Lower lobe of right lung (tissue), 2 donors: ENCODE measurements at regions not wholly inside any gene's neighbourhood (a gene's known extent, or its start where the extent isn't known, plus 50 kb on each side); places are given as distances from the start of the nearest gene placed in this dataset.

Source experiments
- ATAC-seq, 2 donors: fragments of 200-7000 bp; cut with Tn5 transposase; one replicate each; pipeline ENCODE4 v1.9.1; 2020 to 2022; ENCODE audit warnings: mild to moderate bottlenecking in 2 of 2, moderate library complexity in 2 of 2
- DNase-seq: peaks from one replicate; pipeline ENCODE4 v3.0.0-alpha.2; 2020
- H3K27ac ChIP-seq: fragments of 200-600 bp; one replicate; pipeline ENCODE4 v1.8.0; 2022
- H3K27me3 ChIP-seq: fragments of 200-600 bp; one replicate; pipeline ENCODE4 v1.8.0; 2022; ENCODE audit warnings: low read depth
- H3K36me3 ChIP-seq: fragments of 200-600 bp; one replicate; pipeline ENCODE4 v1.8.0; 2022; ENCODE audit warnings: mild to moderate bottlenecking
- H3K4me1 ChIP-seq: fragments of 200-600 bp; one replicate; pipeline ENCODE4 v1.8.0; 2022
- H3K4me3 ChIP-seq: fragments of 200-600 bp; one replicate; pipeline ENCODE4 v1.8.0; 2022; ENCODE audit warnings: mild to moderate bottlenecking
- H3K9me3 ChIP-seq: fragments of 200-600 bp; one replicate; pipeline ENCODE4 v1.8.0; 2022
- CTCF ChIP-seq: fragments of 200-600 bp; IDR thresholded peaks from one replicate; pipeline ENCODE4 v1.8.0; 2022; ENCODE audit warnings: antibody characterized with exemption, mild to moderate bottlenecking
- intact Hi-C: fragments of 100-400 bp; cut with DNase I; formaldehyde crosslinking; loops from one replicate; pipeline ENCODE4 v1.11.0; 2022
- donor health status: DM: no; HTN: yes; CAD: no; lungs with severe emphysema.

DNA sequence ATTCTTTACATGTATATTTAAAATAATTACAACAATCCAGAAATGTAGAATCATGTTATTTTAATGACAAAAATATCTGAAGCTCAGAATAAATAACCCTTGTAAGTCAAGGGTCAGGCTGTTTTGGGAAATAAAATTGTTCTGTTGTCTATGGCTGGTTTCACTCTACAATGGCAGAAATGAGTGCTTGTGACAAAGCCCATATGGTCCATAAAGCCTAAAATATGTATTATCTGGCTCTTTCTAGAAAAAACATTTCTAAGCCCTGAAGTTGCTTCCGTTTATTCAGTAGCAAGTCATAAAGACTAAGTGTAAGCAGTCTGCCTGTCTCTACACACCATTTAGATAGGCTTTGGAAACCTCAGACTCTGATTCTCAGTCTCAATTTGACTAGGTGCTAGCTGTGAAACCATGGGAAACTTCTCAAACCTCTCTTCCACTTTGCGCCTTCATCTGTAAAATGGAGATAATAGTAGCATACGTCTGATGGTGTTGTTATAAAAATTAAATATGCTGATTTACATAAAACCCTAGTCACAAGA, 365.7 kb upstream of the CA10 start:
- Histone ChIP-seq H3K27me3 (no peaks in the 10 kb centered on the region), H3K27ac (no peak overlapping the region), H3K4me1 (no peaks in the 10 kb centered on the region), H3K36me3 (no peaks in the 10 kb centered on the region), H3K4me3 (no peak overlapping the region), H3K9me3 (no peaks in the 10 kb centered on the region)
- TF ChIP-seq CTCF: no peak
- DNase-seq: no peak
- intact Hi-C loops: no loop called here
- no peak for ATAC-seq

DNA sequence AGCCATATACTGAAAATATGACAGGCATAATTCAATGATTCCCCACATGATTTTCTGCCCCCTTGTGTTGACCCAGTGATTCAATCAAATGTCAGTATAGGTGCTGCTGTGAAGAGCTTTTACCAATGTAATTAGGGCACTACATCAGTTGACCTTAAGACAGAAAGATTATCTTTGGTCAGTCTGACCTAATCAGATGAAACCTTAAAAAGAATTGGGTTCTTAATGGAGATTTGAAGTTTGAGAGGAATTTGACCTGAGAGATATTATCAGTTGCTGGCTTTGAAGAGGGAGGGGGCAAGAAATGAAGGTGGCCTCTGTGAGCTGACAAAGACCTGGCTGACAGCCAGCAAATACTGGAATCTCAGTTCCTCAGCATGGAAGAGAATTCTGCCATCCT, 358.7 kb upstream of the CA10 start:
- no peaks in the 10 kb centered on the region for H3K4me1 ChIP-seq
- TF ChIP-seq CTCF: no peak
- H3K27ac ChIP-seq: no peak overlapping the region
- no peak overlapping the region for H3K4me3 ChIP-seq
- intact Hi-C loops: no loop called here
- no peaks in the 10 kb centered on the region for H3K36me3 ChIP-seq
- H3K9me3 ChIP-seq: no peaks in the 10 kb centered on the region
- ATAC-seq: no peak
- no peak for DNase-seq
- no peaks in the 10 kb centered on the region for H3K27me3 ChIP-seq

- no peak overlapping the region for H3K4me3 ChIP-seq
- H3K36me3 ChIP-seq: no peaks in the 10 kb centered on the region
- H3K9me3 ChIP-seq: no peaks in the 10 kb centered on the region
- no peaks in the 10 kb centered on the region for H3K27me3 ChIP-seq
- no peak for DNase-seq
- H3K27ac ChIP-seq: no peak overlapping the region
- intact Hi-C loops: no loop called here
- TF ChIP-seq CTCF: no peak
- ATAC-seq: no peak
- no peaks in the 10 kb centered on the region for H3K4me1 ChIP-seq
Observed at GRCh38 chr17:52515927-52516326, 357.4 kb upstream of the CA10 start.

DNA sequence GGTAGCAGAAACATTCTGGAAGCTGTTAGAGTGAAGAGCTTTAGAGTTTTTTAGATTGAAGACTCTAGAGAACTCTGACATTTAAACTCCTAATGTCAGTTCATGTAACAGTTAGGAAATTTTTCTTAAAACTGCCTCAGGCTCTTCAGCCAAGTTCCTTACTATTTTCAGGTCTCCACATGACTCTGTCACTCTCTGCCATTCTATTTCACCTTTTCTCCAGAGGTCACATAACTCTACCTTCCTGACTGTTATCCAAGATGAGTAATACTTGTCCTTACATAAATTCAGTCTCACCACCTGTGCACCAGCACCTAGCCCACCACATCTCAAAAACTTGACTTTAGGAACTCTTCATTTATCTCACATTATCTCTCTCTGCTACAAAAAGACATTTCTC, 347.1 kb upstream of the CA10 start:
- no peaks in the 10 kb centered on the region for H3K9me3 ChIP-seq
- ATAC-seq: no peak
- intact Hi-C loops: no loop called here

GRCh38 chr17:52504081-52504480, 345.6 kb upstream of the CA10 start:
- no peaks in the 10 kb centered on the region for H3K4me1 ChIP-seq

More for the DNA sequence above, 347.1 kb upstream of the CA10 start:
- H3K27ac ChIP-seq: no peak overlapping the region
- no peak for DNase-seq
- H3K4me3 ChIP-seq: no peak overlapping the region
- no peaks in the 10 kb centered on the region for H3K4me1 ChIP-seq
- TF ChIP-seq CTCF: no peak
- H3K27me3 ChIP-seq: no peaks in the 10 kb centered on the region
- H3K36me3 ChIP-seq: no peaks in the 10 kb centered on the region

More at GRCh38 chr17:52504081-52504480, 345.6 kb upstream of the CA10 start:
- TF ChIP-seq CTCF: no peak
- no peaks in the 10 kb centered on the region for H3K9me3 ChIP-seq
- H3K27me3 ChIP-seq: no peaks in the 10 kb centered on the region
- ATAC-seq (no peak), DNase-seq (no peak)
- H3K27ac ChIP-seq: no peak overlapping the region
- no peaks in the 10 kb centered on the region for H3K36me3 ChIP-seq
- H3K4me3 ChIP-seq: no peak overlapping the region
- intact Hi-C loops: no loop called here
